ENCODE measurements at regions not wholly inside any gene's neighbourhood (a gene's known extent, or its start where the extent isn't known, plus 50 kb on each side); places are given as distances from the start of the nearest gene placed in this dataset.

GRCh38 chr9:17970277-17970676 is 391.4 kb downstream of the SH3GL2 start:
- Histone ChIP-seq H4K8ac (ENCODE audit: low read length) (no peak overlapping the region), H3K4me3 (ENCODE audit: insufficient read depth in 1 of 2, low read depth in 1 of 2, low read length in 2 of 2) (no peak overlapping the region), H4K91ac (ENCODE audit: low read length) (no peak overlapping the region), H3K4me1 (ENCODE audit: control insufficient read depth, insufficient read depth, low read depth, low read length) (no peaks in the 10 kb centered on the region), H2BK120ac (ENCODE audit: low read depth, low read length) (no peak overlapping the region), H3K4ac (ENCODE audit: low read depth in 1 of 2, low read length in 2 of 2) (no peak overlapping the region), H3K27me3 (ENCODE audit: control insufficient read depth in 1 of 2, insufficient read depth in 1 of 2, low read length in 2 of 2) (no peaks in the 10 kb centered on the region), H3K4me2 (ENCODE audit: low read length, poor library complexity, severe bottlenecking) (no peak overlapping the region), H3K18ac (ENCODE audit: low read depth in 1 of 2, low read length in 2 of 2) (no peak overlapping the region), H3K23ac (ENCODE audit: low read length in 2 of 2) (no peak overlapping the region), H2AFZ (ENCODE audit: low read depth, low read length) (no peak overlapping the region), H3K14ac (ENCODE audit: low read length in 2 of 2) (no peak overlapping the region), H2BK15ac (ENCODE audit: low read depth, poor library complexity, severe bottlenecking) (no peak overlapping the region), H3K27ac (ENCODE audit: low read length, poor library complexity, severe bottlenecking) (no peak overlapping the region), H2AK5ac (ENCODE audit: low read length, severe bottlenecking) (no peak overlapping the region), H3K79me1 (replicated peaks; ENCODE audit: low read length, poor library complexity, severe bottlenecking) (no peaks in the 10 kb centered on the region), H2BK5ac (ENCODE audit: low read depth, low read length, poor library complexity, severe bottlenecking) (no peak overlapping the region), H3K9me3 (ENCODE audit: control insufficient read depth, low read length) (peaks cover 6% of the 10 kb centered on the region), H3K36me3 (ENCODE audit: control insufficient read depth in 1 of 2, insufficient read depth in 2 of 2, low read depth in 1 of 2, low read length in 2 of 2) (no peaks in the 10 kb centered on the region), H3K9ac (ENCODE audit: low read length) (no peak overlapping the region), H2BK12ac (ENCODE audit: low read length in 2 of 2) (no peak overlapping the region)
- DNase-seq: no peak

GRCh38 chr9:17978773-17979172 is 399.9 kb downstream of the SH3GL2 start:
- Histone ChIP-seq H3K18ac (ENCODE audit: low read depth in 1 of 2, low read length in 2 of 2) (no peak overlapping the region), H3K4me1 (ENCODE audit: control insufficient read depth, insufficient read depth, low read depth, low read length) (no peaks in the 10 kb centered on the region), H4K91ac (ENCODE audit: low read length) (no peak overlapping the region)

GRCh38 chr9:17986595-17986994 is 407.7 kb downstream of the SH3GL2 start:
- H3K9ac ChIP-seq (ENCODE audit: low read length): no peak overlapping the region
- no peak overlapping the region for H2BK120ac ChIP-seq (ENCODE audit: low read depth, low read length)
- H3K36me3 ChIP-seq (ENCODE audit: control insufficient read depth in 1 of 2, insufficient read depth in 2 of 2, low read depth in 1 of 2, low read length in 2 of 2): no peaks in the 10 kb centered on the region
- H4K8ac ChIP-seq (ENCODE audit: low read length): no peak overlapping the region
- H2BK12ac ChIP-seq (ENCODE audit: low read length in 2 of 2): no peak overlapping the region
- no peak overlapping the region for H3K23ac ChIP-seq (ENCODE audit: low read length in 2 of 2)
- no peak overlapping the region for H3K4me2 ChIP-seq (ENCODE audit: low read length, poor library complexity, severe bottlenecking)
- no peaks in the 10 kb centered on the region for H3K79me1 ChIP-seq (replicated peaks; ENCODE audit: low read length, poor library complexity, severe bottlenecking)
- no peaks in the 10 kb centered on the region for H3K4me1 ChIP-seq (ENCODE audit: control insufficient read depth, insufficient read depth, low read depth, low read length)
- H3K9me3 ChIP-seq (ENCODE audit: control insufficient read depth, low read length): peaks cover 3% of the 10 kb centered on the region
- no peak overlapping the region for H2AFZ ChIP-seq (ENCODE audit: low read depth, low read length)
- H3K27ac ChIP-seq (ENCODE audit: low read length, poor library complexity, severe bottlenecking): no peak overlapping the region
- H3K14ac ChIP-seq (ENCODE audit: low read length in 2 of 2): no peak overlapping the region
- H2AK5ac ChIP-seq (ENCODE audit: low read length, severe bottlenecking): no peak overlapping the region
- H2BK5ac ChIP-seq (ENCODE audit: low read depth, low read length, poor library complexity, severe bottlenecking): no peak overlapping the region
- H4K91ac ChIP-seq (ENCODE audit: low read length): no peak overlapping the region
- no peak overlapping the region for H3K18ac ChIP-seq (ENCODE audit: low read depth in 1 of 2, low read length in 2 of 2)
- no peak for DNase-seq
- H3K4me3 ChIP-seq (ENCODE audit: insufficient read depth in 1 of 2, low read depth in 1 of 2, low read length in 2 of 2): no peak overlapping the region
- no peak overlapping the region for H3K4ac ChIP-seq (ENCODE audit: low read depth in 1 of 2, low read length in 2 of 2)
- H3K27me3 ChIP-seq (ENCODE audit: control insufficient read depth in 1 of 2, insufficient read depth in 1 of 2, low read length in 2 of 2): no peaks in the 10 kb centered on the region
- H2BK15ac ChIP-seq (ENCODE audit: low read depth, poor library complexity, severe bottlenecking): no peak overlapping the region

More at GRCh38 chr9:17978773-17979172, 399.9 kb downstream of the SH3GL2 start:
- no peak overlapping the region for H3K27ac ChIP-seq (ENCODE audit: low read length, poor library complexity, severe bottlenecking)
- H2BK5ac ChIP-seq (ENCODE audit: low read depth, low read length, poor library complexity, severe bottlenecking): no peak overlapping the region
- no peak overlapping the region for H2AFZ ChIP-seq (ENCODE audit: low read depth, low read length)
- H2BK15ac ChIP-seq (ENCODE audit: low read depth, poor library complexity, severe bottlenecking): no peak overlapping the region
- H3K4ac ChIP-seq (ENCODE audit: low read depth in 1 of 2, low read length in 2 of 2): no peak overlapping the region
- 67% methylated on average over 1 of the region's 2 CpGs for WGBS
- no peak overlapping the region for H4K8ac ChIP-seq (ENCODE audit: low read length)
- H3K9ac ChIP-seq (ENCODE audit: low read length): no peak overlapping the region
- H3K4me3 ChIP-seq (ENCODE audit: insufficient read depth in 1 of 2, low read depth in 1 of 2, low read length in 2 of 2): no peak overlapping the region
- no peaks in the 10 kb centered on the region for H3K79me1 ChIP-seq (replicated peaks; ENCODE audit: low read length, poor library complexity, severe bottlenecking)
- no peak overlapping the region for H3K4me2 ChIP-seq (ENCODE audit: low read length, poor library complexity, severe bottlenecking)
- H3K23ac ChIP-seq (ENCODE audit: low read length in 2 of 2): no peak overlapping the region
- no peak overlapping the region for H2BK12ac ChIP-seq (ENCODE audit: low read length in 2 of 2)
- no peaks in the 10 kb centered on the region for H3K27me3 ChIP-seq (ENCODE audit: control insufficient read depth in 1 of 2, insufficient read depth in 1 of 2, low read length in 2 of 2)
- DNase-seq: no peak
- H3K9me3 ChIP-seq (ENCODE audit: control insufficient read depth, low read length): peaks cover 57% of the 10 kb centered on the region
- H3K36me3 ChIP-seq (ENCODE audit: control insufficient read depth in 1 of 2, insufficient read depth in 2 of 2, low read depth in 1 of 2, low read length in 2 of 2): no peaks in the 10 kb centered on the region
- no peak overlapping the region for H3K14ac ChIP-seq (ENCODE audit: low read length in 2 of 2)
- H2BK120ac ChIP-seq (ENCODE audit: low read depth, low read length): no peak overlapping the region
- H2AK5ac ChIP-seq (ENCODE audit: low read length, severe bottlenecking): no peak overlapping the region

GRCh38 chr9:17987189-17987588 is 408.3 kb downstream of the SH3GL2 start:
- H3K4me2 ChIP-seq (ENCODE audit: low read length, poor library complexity, severe bottlenecking): no peak overlapping the region
- no peak overlapping the region for H3K23ac ChIP-seq (ENCODE audit: low read length in 2 of 2)
- no peaks in the 10 kb centered on the region for H3K4me1 ChIP-seq (ENCODE audit: control insufficient read depth, insufficient read depth, low read depth, low read length)
- no peak overlapping the region for H2AK5ac ChIP-seq (ENCODE audit: low read length, severe bottlenecking)
- DNase-seq: no peak
- no peak overlapping the region for H3K18ac ChIP-seq (ENCODE audit: low read depth in 1 of 2, low read length in 2 of 2)
- H3K9ac ChIP-seq (ENCODE audit: low read length): no peak overlapping the region
- H3K9me3 ChIP-seq (ENCODE audit: control insufficient read depth, low read length): no peaks in the 10 kb centered on the region
- no peak overlapping the region for H3K4ac ChIP-seq (ENCODE audit: low read depth in 1 of 2, low read length in 2 of 2)
- no peak overlapping the region for H4K91ac ChIP-seq (ENCODE audit: low read length)
- H2BK15ac ChIP-seq (ENCODE audit: low read depth, poor library complexity, severe bottlenecking): no peak overlapping the region
- H2BK12ac ChIP-seq (ENCODE audit: low read length in 2 of 2): no peak overlapping the region
- H3K36me3 ChIP-seq (ENCODE audit: control insufficient read depth in 1 of 2, insufficient read depth in 2 of 2, low read depth in 1 of 2, low read length in 2 of 2): no peaks in the 10 kb centered on the region
- no peak overlapping the region for H4K8ac ChIP-seq (ENCODE audit: low read length)
- H3K79me1 ChIP-seq (replicated peaks; ENCODE audit: low read length, poor library complexity, severe bottlenecking): no peaks in the 10 kb centered on the region
- 40% methylated on average over 4 of the region's 5 CpGs for WGBS
- H3K14ac ChIP-seq (ENCODE audit: low read length in 2 of 2): no peak overlapping the region
- no peak overlapping the region for H2AFZ ChIP-seq (ENCODE audit: low read depth, low read length)
- H3K27ac ChIP-seq (ENCODE audit: low read length, poor library complexity, severe bottlenecking): no peak overlapping the region
- no peak overlapping the region for H3K4me3 ChIP-seq (ENCODE audit: insufficient read depth in 1 of 2, low read depth in 1 of 2, low read length in 2 of 2)
- no peak overlapping the region for H2BK5ac ChIP-seq (ENCODE audit: low read depth, low read length, poor library complexity, severe bottlenecking)
- H3K27me3 ChIP-seq (ENCODE audit: control insufficient read depth in 1 of 2, insufficient read depth in 1 of 2, low read length in 2 of 2): no peaks in the 10 kb centered on the region
- no peak overlapping the region for H2BK120ac ChIP-seq (ENCODE audit: low read depth, low read length)
